Adipocyte (in vitro differentiated cells): ENCODE measurements at regions not wholly inside any gene's neighbourhood (a gene's known extent, or its start where the extent isn't known, plus 50 kb on each side); places are given as distances from the start of the nearest gene placed in this dataset.
"Not testable (repeated sequence)": the region's sequence is repeated elsewhere in the genome, so short reads cannot be mapped to it uniquely, and the experiment has no call there.

Experiments used
- DNase-seq: peaks from one replicate; pipeline ENCODE4 v3.0.0-alpha.2; 2015; ENCODE audit warnings: low read depth
- H3K27me3 ChIP-seq: replicated peaks from 2 replicates; pipeline ENCODE4 v1.7.0; 2013; ENCODE audit warnings: mild to moderate bottlenecking, low read length, moderate library complexity; ENCODE audit not compliant: control insufficient read depth, insufficient read depth
- H3K36me3 ChIP-seq: 2 replicates; pipeline ENCODE4 v1.7.0; 2013; ENCODE audit warnings: low read length, mild to moderate bottlenecking, moderate library complexity; ENCODE audit not compliant: control insufficient read depth, insufficient read depth, severe bottlenecking
- H3K4me1 ChIP-seq: 2 replicates; pipeline ENCODE4 v1.7.0; 2013; ENCODE audit warnings: mild to moderate bottlenecking, low read length, moderate library complexity; ENCODE audit not compliant: control insufficient read depth, insufficient read depth
- H3K4me3 ChIP-seq: 2 replicates; pipeline ENCODE4 v1.7.0; 2013; ENCODE audit warnings: mild to moderate bottlenecking, low read length, moderate library complexity
- H3K9ac ChIP-seq: 2 replicates; pipeline ENCODE4 v1.7.0; 2013; ENCODE audit warnings: mild to moderate bottlenecking, low read length, moderate library complexity
- H3K9me3 ChIP-seq: 2 replicates; pipeline ENCODE4 v1.7.0; 2013; ENCODE audit warnings: mild to moderate bottlenecking, low read length, moderate library complexity; ENCODE audit not compliant: control insufficient read depth

DNA sequence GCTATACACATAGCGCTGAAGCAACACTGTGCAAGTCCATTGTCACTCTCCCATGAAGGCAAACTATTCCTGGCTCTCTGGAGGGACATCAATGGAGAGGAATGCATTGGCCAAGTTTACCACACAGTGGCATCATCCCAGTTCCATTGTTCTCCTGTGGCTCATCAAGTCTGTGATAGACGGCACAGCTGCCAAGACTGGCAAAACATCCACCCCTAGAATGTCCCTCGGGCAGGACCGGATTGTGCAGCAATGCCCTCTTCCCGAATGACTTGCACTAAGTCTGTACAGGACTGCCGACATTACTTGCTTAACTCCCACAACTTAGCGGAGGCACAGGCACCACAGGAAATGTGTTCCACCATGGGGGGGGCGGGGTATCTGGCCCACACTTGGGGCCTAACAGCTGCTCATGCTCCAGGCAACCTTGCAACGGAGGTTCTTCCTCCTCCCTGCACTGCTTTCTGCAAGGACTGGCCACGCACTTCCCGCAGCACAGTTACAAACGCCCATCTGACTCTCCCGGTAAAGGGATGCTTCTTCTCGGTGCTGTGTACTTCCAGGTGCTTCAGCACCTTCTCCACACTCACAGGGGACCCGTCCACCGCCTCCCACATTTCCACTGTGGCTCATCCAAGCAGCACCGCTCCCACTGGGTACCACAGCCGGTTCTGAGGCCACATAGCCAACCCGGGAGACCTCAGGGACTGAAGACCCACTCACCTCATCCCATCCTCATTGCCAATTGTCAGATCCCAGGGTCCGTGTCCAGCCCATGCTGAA lies 1309.6 kb upstream of the RAG2 start:
- no peaks in the 10 kb centered on the region for H3K4me1 ChIP-seq
- H3K9ac ChIP-seq, result no peak overlapping the region
- H3K4me3 ChIP-seq, result no peak overlapping the region
- H3K27me3 ChIP-seq, result no peaks in the 10 kb centered on the region
- H3K9me3 ChIP-seq, result no peaks in the 10 kb centered on the region
- DNase-seq, result no peak
- H3K36me3 ChIP-seq, result no peaks in the 10 kb centered on the region

DNA sequence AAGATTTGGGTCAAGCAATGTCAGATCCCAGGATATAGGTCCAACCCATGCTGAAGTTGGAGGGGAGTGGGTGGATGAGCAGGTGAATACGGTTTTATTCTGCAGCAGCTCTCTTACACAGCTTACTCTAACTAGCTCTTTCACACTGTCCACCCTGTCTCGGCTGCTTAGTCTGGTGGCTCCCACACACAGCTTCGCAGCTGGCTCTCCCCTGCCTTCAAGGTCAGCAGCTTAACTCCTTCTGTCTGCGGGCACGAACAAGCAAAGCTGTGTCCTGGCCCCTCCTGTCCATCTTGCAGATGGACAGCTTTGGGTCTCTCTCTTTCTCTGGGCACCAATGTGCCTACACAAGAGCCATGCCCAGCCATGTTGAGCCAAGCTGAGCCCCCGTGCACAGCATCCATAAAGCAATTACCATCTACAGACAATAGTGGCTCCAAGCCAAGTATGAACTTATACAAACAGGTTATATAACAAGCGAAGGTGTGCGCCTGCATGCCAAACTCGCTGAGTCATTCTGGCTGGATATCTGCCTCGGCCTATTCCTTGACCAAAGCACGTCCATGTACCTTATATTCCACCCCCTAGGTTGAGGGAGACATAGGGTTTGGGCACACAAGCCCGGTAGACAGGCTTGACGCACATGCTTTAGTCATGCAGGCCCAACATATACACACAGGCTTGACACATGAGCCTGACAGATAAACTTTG lies 1307.8 kb upstream of the RAG2 start:
- no peaks in the 10 kb centered on the region for H3K27me3 ChIP-seq
- no peak overlapping the region for H3K9ac ChIP-seq
- DNase-seq, result no peak
- H3K4me3 ChIP-seq, result no peak overlapping the region
- no peaks in the 10 kb centered on the region for H3K4me1 ChIP-seq
- no peaks in the 10 kb centered on the region for H3K36me3 ChIP-seq
- H3K9me3 ChIP-seq, result no peaks in the 10 kb centered on the region

DNA sequence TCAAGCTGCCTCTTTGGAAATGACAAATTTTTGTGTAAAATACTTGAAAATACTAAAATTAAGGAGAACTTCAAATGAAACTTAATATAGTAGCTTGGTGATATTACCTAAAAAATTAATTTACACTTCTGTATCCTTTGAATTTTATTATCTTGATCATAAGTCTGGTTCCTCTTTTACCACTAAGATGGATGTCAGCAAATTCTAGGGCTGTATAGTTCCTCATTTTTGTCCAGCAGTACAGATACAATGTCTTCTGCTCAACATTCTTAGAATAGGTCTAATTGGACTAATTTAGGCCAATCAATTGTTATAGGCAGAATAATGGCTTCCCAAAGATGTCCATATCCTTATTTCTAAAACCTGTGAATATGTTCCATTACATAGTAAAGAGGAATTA lies 1298.0 kb upstream of the RAG2 start:
- Histone ChIP-seq H3K4me1 (no peaks in the 10 kb centered on the region), H3K27me3 (no peaks in the 10 kb centered on the region), H3K36me3 (no peaks in the 10 kb centered on the region), H3K9ac (no peak overlapping the region), H3K9me3 (peaks cover 5% of the 10 kb centered on the region), H3K4me3 (no peak overlapping the region)
- no peak for DNase-seq

DNA sequence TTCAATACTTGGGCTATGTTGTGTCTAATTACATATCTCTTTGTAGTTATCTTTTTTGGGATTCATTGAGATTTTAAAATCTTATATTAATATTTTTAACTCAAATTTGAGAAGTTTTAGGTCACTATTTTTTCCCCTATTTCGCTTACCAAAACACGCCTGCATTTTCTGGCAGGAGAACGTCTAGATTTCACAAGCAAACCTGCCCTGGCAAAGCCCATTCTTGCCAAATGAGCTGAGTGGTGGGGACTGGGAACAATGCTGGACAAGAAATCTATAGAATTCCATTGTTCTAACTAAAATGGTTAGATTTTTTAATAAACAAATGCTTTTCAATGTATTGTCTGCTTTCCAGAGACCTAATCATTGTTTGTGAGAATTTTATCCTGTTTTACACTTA lies 1283.7 kb upstream of the RAG2 start:
- DNase-seq, result no peak
- no peaks in the 10 kb centered on the region for H3K9me3 ChIP-seq
- H3K9ac ChIP-seq, result no peak overlapping the region
- H3K27me3 ChIP-seq, result no peaks in the 10 kb centered on the region
- no peak overlapping the region for H3K4me3 ChIP-seq
- no peaks in the 10 kb centered on the region for H3K4me1 ChIP-seq
- no peaks in the 10 kb centered on the region for H3K36me3 ChIP-seq

DNA sequence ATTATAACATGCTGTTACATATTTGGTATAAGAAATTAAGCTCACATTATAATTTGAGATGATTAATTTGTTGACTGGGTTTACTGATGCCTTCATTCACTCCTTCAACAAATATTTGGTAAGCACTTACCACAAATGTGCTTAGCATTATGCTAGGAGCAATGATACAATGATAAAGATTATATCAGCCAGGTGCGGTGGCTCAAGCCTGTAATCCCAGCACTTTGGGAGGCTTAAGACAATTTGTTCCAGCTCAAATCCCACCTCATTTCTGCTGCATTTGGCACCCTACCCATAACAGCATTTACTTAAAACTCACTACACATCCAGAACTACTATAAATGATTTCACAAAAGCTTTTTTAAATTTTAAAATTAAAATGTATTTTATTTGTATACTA lies 1263.6 kb upstream of the RAG2 start:
- Histone ChIP-seq H3K4me3 (no peak overlapping the region), H3K4me1 (no peaks in the 10 kb centered on the region), H3K9me3 (no peaks in the 10 kb centered on the region)

DNA sequence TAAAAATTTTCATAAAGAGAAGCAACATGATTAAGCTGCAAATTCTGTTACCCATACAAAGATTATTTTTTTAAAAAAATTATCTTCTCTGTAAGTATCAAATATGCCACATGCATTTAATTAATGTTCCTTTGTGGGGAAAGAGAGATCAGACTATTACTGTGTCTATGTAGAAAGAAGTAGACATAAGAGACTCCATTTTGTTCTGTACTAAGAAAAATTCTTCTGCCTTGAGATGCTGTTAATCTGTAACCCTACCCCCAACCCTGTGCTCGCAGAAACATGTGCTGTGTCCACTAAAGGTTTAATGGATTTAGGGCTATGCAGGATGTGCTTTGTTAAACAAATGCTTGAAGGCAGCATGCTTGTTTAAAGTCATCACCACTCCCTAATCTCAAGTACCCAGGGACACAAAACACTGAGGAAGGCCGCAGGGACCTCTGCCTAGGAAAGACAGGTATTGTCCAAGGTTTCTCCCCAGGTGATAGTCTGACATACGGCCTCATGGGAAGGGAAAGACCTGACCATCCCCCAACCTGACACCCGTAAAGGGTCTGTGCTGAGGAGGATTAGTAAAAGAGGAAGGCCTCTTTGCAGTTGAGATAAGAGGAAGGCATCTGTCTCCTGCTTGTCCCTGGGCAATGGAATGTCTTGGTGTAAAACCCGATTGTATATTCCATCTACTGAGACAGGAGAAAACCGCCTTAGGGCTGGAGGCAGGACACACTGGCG lies 1260.9 kb upstream of the RAG2 start:
- DNase-seq, result not testable (repeated sequence)

More for the DNA sequence above, 1263.6 kb upstream of the RAG2 start:
- Histone ChIP-seq H3K9ac (no peak overlapping the region), H3K36me3 (no peaks in the 10 kb centered on the region), H3K27me3 (no peaks in the 10 kb centered on the region)
- no peak for DNase-seq

DNA sequence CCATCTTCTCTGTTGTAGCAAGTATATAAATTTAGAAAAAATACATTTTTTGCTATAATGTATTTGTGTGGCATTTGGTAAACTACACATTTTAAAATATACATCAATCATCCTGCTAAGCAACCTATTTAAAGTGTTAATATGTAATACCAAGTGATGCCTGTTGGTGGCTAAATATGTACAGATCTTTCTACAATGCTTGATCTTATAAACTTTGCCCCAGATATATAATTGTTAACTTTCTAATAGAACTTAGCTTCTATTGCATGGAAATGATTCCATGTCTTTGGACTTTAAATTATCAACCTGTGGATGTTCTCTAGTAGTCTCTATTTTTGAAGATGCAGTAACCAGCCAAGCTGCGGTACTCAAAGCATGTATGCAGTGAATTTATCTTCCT lies 1260.4 kb upstream of the RAG2 start:
- H3K9me3 ChIP-seq, result no peaks in the 10 kb centered on the region
- no peaks in the 10 kb centered on the region for H3K36me3 ChIP-seq
- no peak overlapping the region for H3K9ac ChIP-seq
- no peaks in the 10 kb centered on the region for H3K27me3 ChIP-seq
- H3K4me3 ChIP-seq, result no peak overlapping the region
- H3K4me1 ChIP-seq, result no peaks in the 10 kb centered on the region
- DNase-seq, result no peak

More for the DNA sequence above, 1260.9 kb upstream of the RAG2 start:
- H3K9ac ChIP-seq, H3K27me3 ChIP-seq, H3K9me3 ChIP-seq, H3K36me3 ChIP-seq, H3K4me1 ChIP-seq, H3K4me3 ChIP-seq: not testable (repeated sequence)

DNA sequence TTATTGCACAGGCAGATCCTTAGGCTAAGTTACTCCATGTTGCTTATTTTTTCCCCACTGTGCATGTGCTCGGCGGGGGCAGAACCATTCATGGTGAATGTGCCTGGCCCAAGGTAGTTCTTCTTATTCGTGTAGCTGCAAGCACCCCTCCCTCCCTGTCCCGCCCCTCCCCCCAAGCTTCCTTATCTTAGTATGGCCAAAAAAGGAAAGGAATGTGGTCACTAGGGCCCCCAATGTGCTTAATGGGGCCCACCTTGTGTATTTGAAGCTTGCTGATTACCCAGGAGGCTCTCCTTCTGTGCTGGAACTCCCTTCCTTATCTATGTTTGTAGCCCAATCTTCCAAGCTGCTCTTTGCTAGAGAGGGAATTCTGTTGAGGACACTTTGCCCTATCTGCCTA lies 1259.7 kb upstream of the RAG2 start:
- Histone ChIP-seq H3K9me3 (no peaks in the 10 kb centered on the region), H3K4me3 (no peak overlapping the region), H3K4me1 (no peaks in the 10 kb centered on the region), H3K36me3 (no peaks in the 10 kb centered on the region), H3K27me3 (no peaks in the 10 kb centered on the region), H3K9ac (no peak overlapping the region)
- DNase-seq, result no peak

DNA sequence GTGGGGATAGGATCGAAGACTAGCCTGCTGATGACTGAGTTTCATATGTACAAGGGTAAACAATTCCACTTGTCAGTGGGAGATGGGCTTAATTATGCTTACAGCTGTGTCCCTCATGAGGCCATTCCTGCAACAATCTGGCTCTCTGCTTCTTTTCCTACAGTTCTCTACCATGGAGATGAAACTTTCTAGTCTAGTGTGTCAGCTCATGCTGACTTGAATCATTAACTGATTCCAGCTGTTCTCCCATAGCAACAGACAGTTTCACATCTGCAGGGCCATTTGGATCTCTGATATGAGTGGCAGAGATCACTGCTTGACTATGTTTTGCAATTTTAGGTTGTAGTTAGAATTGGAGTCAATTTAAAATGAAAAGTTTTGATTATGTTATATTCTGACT lies 1251.7 kb upstream of the RAG2 start:
- Histone ChIP-seq H3K9me3 (no peaks in the 10 kb centered on the region), H3K36me3 (no peaks in the 10 kb centered on the region), H3K9ac (no peak overlapping the region), H3K4me3 (no peak overlapping the region), H3K27me3 (no peaks in the 10 kb centered on the region), H3K4me1 (no peaks in the 10 kb centered on the region)
- peak; percentile 79 for DNase-seq

DNA sequence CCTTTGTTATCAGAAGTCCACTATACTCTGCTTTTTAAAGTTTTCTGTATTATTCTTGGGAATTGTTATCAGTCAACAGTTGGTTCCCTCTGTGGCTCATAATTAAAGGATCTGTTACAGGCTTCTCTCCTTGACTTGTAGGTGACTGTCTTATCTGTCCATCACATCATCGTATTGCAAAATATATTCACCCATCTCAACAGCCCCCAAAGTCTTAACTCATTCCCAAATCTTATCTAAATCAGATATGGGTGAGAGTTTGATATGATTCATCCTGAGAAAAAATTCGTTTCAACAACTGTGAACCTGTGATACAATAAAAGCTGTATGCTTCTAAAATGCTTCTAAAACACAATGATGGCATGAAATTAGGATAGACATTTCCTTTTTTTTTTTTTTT lies 1245.6 kb upstream of the RAG2 start:
- H3K4me3 ChIP-seq, result no peak overlapping the region
- H3K9me3 ChIP-seq, result peaks cover 5% of the 10 kb centered on the region
- H3K27me3 ChIP-seq, result no peaks in the 10 kb centered on the region
- H3K36me3 ChIP-seq, result no peaks in the 10 kb centered on the region
- no peaks in the 10 kb centered on the region for H3K4me1 ChIP-seq
- no peak for DNase-seq
- no peak overlapping the region for H3K9ac ChIP-seq

DNA sequence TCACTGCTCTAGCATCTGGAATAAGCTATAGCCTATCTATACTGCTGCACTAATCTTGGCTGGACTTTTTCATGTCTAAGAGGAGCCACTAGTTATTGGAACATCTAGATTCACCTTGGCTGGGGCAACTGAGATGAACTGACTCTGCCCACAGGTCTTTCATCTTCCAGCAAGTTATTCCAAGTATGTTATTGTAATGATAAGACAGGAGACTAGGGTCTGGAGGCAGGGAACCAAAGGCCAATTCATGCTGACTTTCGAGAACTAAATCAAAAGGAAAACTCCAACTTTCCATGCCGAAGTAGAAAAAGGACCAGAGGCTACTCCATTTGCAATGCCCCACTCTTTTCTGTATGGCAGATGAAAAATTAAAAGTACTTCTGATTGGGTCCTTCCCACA lies 1243.0 kb upstream of the RAG2 start:
- DNase-seq, result no peak
- Histone ChIP-seq H3K4me1 (no peaks in the 10 kb centered on the region), H3K36me3 (no peaks in the 10 kb centered on the region), H3K9me3 (peaks cover 11% of the 10 kb centered on the region), H3K27me3 (no peaks in the 10 kb centered on the region), H3K9ac (no peak overlapping the region), H3K4me3 (no peak overlapping the region)
